ENCODE measurements at regions not wholly inside any gene's neighbourhood (a gene's known extent, or its start where the extent isn't known, plus 50 kb on each side); places are given as distances from the start of the nearest gene placed in this dataset.

GRCh38 chrX:94265323-94265722 lies 591.3 kb downstream of the FAM133A start:
- TF ChIP-seq POLR2AphosphoS5 (IDR thresholded peaks at IDR 0.05) (no peak), POLR2A (IDR thresholded peaks at IDR 0.05) (no peak), CTCF (IDR thresholded peaks at IDR 0.05 in 8 of 11, conservative IDR thresholded peaks at IDR 0.05 in 3 of 11) (no peak)

Measured in spleen (tissue), 7 donors.